Naive thymus-derived CD4-positive, alpha-beta T cell (primary cell): ENCODE measurements at regions not wholly inside any gene's neighbourhood (a gene's known extent, or its start where the extent isn't known, plus 50 kb on each side); places are given as distances from the start of the nearest gene placed in this dataset.
"Not testable (repeated sequence)": the region's sequence is repeated elsewhere in the genome, so short reads cannot be mapped to it uniquely, and the experiment has no call there.

ENCODE experiments used
- ATAC-seq: fragments of 150-1000 bp; cut with Tn5 transposase; 2 replicates; pipeline ENCODE4 v1.10.0; 2021; ENCODE audit warnings: mild to moderate bottlenecking, moderate library complexity
- CTCF ChIA-PET: fragments of 350-600 bp; sonication (Branson Sonifier 250); formaldehyde crosslinking; loops from one replicate; lab custom pipeline; 2021; ENCODE audit warnings: antibody characterized with exemption; lab: Charles Lee
- POLR2A ChIA-PET: fragments of 350-600 bp; sonication (Branson Sonifier 250); formaldehyde crosslinking; loops from one replicate; lab custom pipeline; 2021; ENCODE audit warnings: antibody characterized with exemption, inconsistent platforms; lab: Charles Lee
- DNase-seq, 9 donors: peaks; one replicate each; pipeline versions ENCODE4 v3.0.0 to v3.0.0-alpha.2; 2020 to 2022; ENCODE audit warnings: mixed read lengths in 1 of 9
- H3K27ac ChIP-seq: one replicate; pipeline ENCODE4 v1.7.0; 2013; ENCODE audit warnings: mild to moderate bottlenecking, low read depth, low read length, moderate library complexity
- H3K27me3 ChIP-seq, 2 donors: one replicate each; pipeline ENCODE4 v1.7.0; 2013; ENCODE audit warnings: low read length in 2 of 2, mild to moderate bottlenecking in 2 of 2, moderate library complexity in 2 of 2; ENCODE audit not compliant: control insufficient read depth in 2 of 2, insufficient read depth in 2 of 2
- H3K36me3 ChIP-seq, 3 experiments: 1 replicate in 2 of 3; 2 replicates in 1 of 3; pipeline ENCODE4 v1.7.0; 2013; ENCODE audit warnings: low read length in 3 of 3, mild to moderate bottlenecking in 3 of 3, moderate library complexity in 1 of 3; ENCODE audit not compliant: insufficient read depth in 3 of 3, control insufficient read depth in 2 of 3
- H3K4me1 ChIP-seq, 2 donors: one replicate each; pipeline ENCODE4 v1.7.0; 2013; ENCODE audit warnings: low read length in 2 of 2, mild to moderate bottlenecking in 2 of 2, moderate library complexity in 1 of 2; ENCODE audit not compliant: control insufficient read depth in 2 of 2, insufficient read depth in 2 of 2
- H3K4me3 ChIP-seq: 2 replicates; pipeline ENCODE4 v1.7.0; 2013; ENCODE audit warnings: mild to moderate bottlenecking, low read length
- H3K9me3 ChIP-seq, 3 experiments: 1 replicate in 2 of 3; 2 replicates in 1 of 3; pipeline ENCODE4 v1.7.0; 2013; ENCODE audit warnings: low read length in 3 of 3; ENCODE audit not compliant: control insufficient read depth in 2 of 3
- H3K27ac Mint-ChIP-seq, 9 donors: one replicate each; pipeline ENCODE4 v1.8.0; 2020 to 2022; ENCODE audit warnings: mixed read lengths in 9 of 9, mild to moderate bottlenecking in 8 of 9, moderate library complexity in 5 of 9, inconsistent platforms in 2 of 9
- H3K27me3 Mint-ChIP-seq, 5 donors: one replicate each; pipeline ENCODE4 v1.8.0; 2021 to 2022; ENCODE audit warnings: mixed read lengths in 5 of 5, mild to moderate bottlenecking in 1 of 5
- H3K36me3 Mint-ChIP-seq, 5 donors: one replicate each; pipeline ENCODE4 v1.8.0; 2020 to 2022; ENCODE audit warnings: mixed read lengths in 5 of 5, mild to moderate bottlenecking in 3 of 5, inconsistent platforms in 1 of 5
- H3K4me1 Mint-ChIP-seq, 7 donors: one replicate each; pipeline ENCODE4 v1.8.0; 2020 to 2022; ENCODE audit warnings: mixed read lengths in 7 of 7, mild to moderate bottlenecking in 3 of 7, inconsistent platforms in 1 of 7
- H3K4me3 Mint-ChIP-seq, 10 donors: one replicate each; pipeline ENCODE4 v1.8.0; 2020 to 2022; ENCODE audit warnings: mild to moderate bottlenecking in 10 of 10, mixed read lengths in 10 of 10, moderate library complexity in 6 of 10, inconsistent platforms in 2 of 10
- H3K9me3 Mint-ChIP-seq, 11 donors: one replicate each; pipeline ENCODE4 v1.8.0; 2020 to 2022; ENCODE audit warnings: mixed read lengths in 11 of 11, mild to moderate bottlenecking in 4 of 11, inconsistent platforms in 1 of 11, moderate library complexity in 1 of 11
- intact Hi-C, 2 donors: fragments of 100-400 bp; cut with micrococcal nuclease; formaldehyde crosslinking; loops; one replicate each; pipeline ENCODE4 v1.15.1; 2023

- H3K4me1 ChIP-seq, H3K27ac ChIP-seq, POLR2A ChIA-PET, H3K27me3 ChIP-seq, H3K36me3 Mint-ChIP-seq, intact Hi-C loops, H3K4me3 Mint-ChIP-seq, CTCF ChIA-PET, H3K27me3 Mint-ChIP-seq, H3K36me3 ChIP-seq, H3K4me1 Mint-ChIP-seq, DNase-seq, H3K27ac Mint-ChIP-seq, H3K4me3 ChIP-seq, ATAC-seq, H3K9me3 ChIP-seq: not testable (repeated sequence)
- H3K9me3 Mint-ChIP-seq: peaks cover 0 to 12% (median 0%) of the 10 kb centered on the region in 11 donors
These were observed 596.2 kb downstream of the CHSY3 start for GRCh38 chr5:130500495-130500894.

DNA sequence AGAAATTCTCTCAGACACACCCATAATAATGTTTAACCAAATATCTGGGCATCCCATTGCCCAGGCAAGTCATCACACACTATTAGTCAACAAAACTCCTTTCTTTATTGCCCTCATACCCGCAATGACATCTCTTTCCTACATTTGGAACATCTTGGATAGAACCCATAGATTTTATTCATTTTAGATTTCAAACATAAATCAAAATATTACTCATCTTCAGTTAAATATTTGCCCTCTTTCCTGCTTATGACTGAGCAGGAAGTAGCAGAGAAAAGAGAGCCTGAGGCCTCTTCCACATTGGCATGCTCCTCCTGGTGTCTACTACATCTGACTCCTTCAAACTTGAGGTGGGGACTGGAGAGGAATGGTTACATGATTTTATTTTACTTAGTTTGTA, 592.0 kb downstream of the CHSY3 start:
- no peak for ATAC-seq
- ChIA-PET POLR2A (no interaction called here), CTCF (no interaction called here)
- Mint-ChIP-seq H3K27ac (no peak overlapping the region), H3K4me1 (no peaks in the 10 kb centered on the region), H3K9me3 (peaks cover 0 to 16% (median 4%) of the 10 kb centered on the region in 11 donors), H3K27me3 (peaks cover 0 to 4% (median 0%) of the 10 kb centered on the region in 5 donors), H3K4me3 (no peak overlapping the region), H3K36me3 (no peaks in the 10 kb centered on the region)
- H3K4me1 ChIP-seq: no peaks in the 10 kb centered on the region
- H3K27ac ChIP-seq: no peak overlapping the region
- H3K27me3 ChIP-seq: no peaks in the 10 kb centered on the region
- intact Hi-C loops: no loop called here
- DNase-seq: no peak
- no peaks in the 10 kb centered on the region for H3K9me3 ChIP-seq
- no peak overlapping the region for H3K4me3 ChIP-seq
- no peaks in the 10 kb centered on the region for H3K36me3 ChIP-seq

- POLR2A ChIA-PET: no interaction called here
These were observed 584.0 kb downstream of the CHSY3 start for GRCh38 chr5:130488252-130488651.

GRCh38 chr5:130479045-130479804, 575.0 kb downstream of the CHSY3 start:
- Histone ChIP-seq H3K36me3 (no peaks in the 10 kb centered on the region), H3K27me3 (no peaks in the 10 kb centered on the region), H3K9me3 (peaks cover 0 to 6% (median 0%) of the 10 kb centered on the region in 3 experiments), H3K27ac (no peak overlapping the region), H3K4me1 (no peaks in the 10 kb centered on the region), H3K4me3 (no peak overlapping the region)
- POLR2A ChIA-PET: no interaction called here
- CTCF ChIA-PET: no interaction called here
- Mint-ChIP-seq H3K9me3 (peaks cover 0 to 30% (median 12%) of the 10 kb centered on the region in 11 donors), H3K4me3 (no peak overlapping the region), H3K27me3 (peaks cover 0 to 22% (median 5%) of the 10 kb centered on the region in 5 donors), H3K36me3 (no peaks in the 10 kb centered on the region), H3K4me1 (no peaks in the 10 kb centered on the region), H3K27ac (no peak overlapping the region)
- no peak for ATAC-seq
- no peak for DNase-seq
- intact Hi-C loops: no loop called here

More at GRCh38 chr5:130488252-130488651, 584.0 kb downstream of the CHSY3 start:
- intact Hi-C loops: no loop called here
- DNase-seq (no peak), ATAC-seq (no peak)
- H3K36me3 Mint-ChIP-seq: no peaks in the 10 kb centered on the region
- Histone ChIP-seq H3K27me3 (peaks cover 0 to 4% of the 10 kb centered on the region in 2 donors), H3K36me3 (no peaks in the 10 kb centered on the region), H3K27ac (no peak overlapping the region), H3K9me3 (no peaks in the 10 kb centered on the region), H3K4me3 (no peak overlapping the region), H3K4me1 (no peaks in the 10 kb centered on the region)
- H3K9me3 Mint-ChIP-seq: peaks cover 0 to 10% (median 1%) of the 10 kb centered on the region in 11 donors
- CTCF ChIA-PET: no interaction called here
- no peaks in the 10 kb centered on the region for H3K4me1 Mint-ChIP-seq
- H3K27ac Mint-ChIP-seq: no peak overlapping the region
- H3K4me3 Mint-ChIP-seq: no peak overlapping the region
- H3K27me3 Mint-ChIP-seq: peaks cover 0 to 15% (median 9%) of the 10 kb centered on the region in 5 donors

DNA sequence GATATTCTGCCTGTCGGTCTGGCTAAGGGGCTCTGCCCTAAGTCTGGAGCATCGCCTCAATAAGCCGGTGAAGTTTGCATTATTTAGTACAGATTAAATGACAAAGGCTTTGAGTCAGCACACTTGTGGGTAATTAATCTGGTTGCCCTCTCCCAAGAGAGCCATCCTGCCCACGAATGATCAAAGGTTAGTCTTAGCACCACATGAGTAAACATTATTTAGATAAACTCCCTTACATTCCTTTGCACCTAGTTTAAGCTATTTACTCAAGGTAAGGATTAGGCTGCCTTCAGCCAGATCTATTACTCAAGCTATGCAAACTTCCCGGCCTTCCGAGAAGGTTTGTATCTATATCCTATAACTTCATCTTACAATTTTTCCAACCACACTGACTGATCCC, 572.1 kb downstream of the CHSY3 start:
- no peaks in the 10 kb centered on the region for H3K36me3 Mint-ChIP-seq
- Histone ChIP-seq H3K27ac (no peak overlapping the region), H3K4me3 (no peak overlapping the region), H3K27me3 (no peaks in the 10 kb centered on the region), H3K9me3 (peaks cover 0 to 6% (median 0%) of the 10 kb centered on the region in 3 experiments), H3K36me3 (no peaks in the 10 kb centered on the region), H3K4me1 (no peaks in the 10 kb centered on the region)
- CTCF ChIA-PET: no interaction called here
- no peak overlapping the region for H3K27ac Mint-ChIP-seq
- H3K4me1 Mint-ChIP-seq: no peaks in the 10 kb centered on the region
- no peak for ATAC-seq
- peaks cover 0 to 40% (median 12%) of the 10 kb centered on the region in 11 donors for H3K9me3 Mint-ChIP-seq
- intact Hi-C loops: no loop called here
- POLR2A ChIA-PET: no interaction called here
- H3K4me3 Mint-ChIP-seq: no peak overlapping the region
- DNase-seq: no peak
- H3K27me3 Mint-ChIP-seq: peaks cover 0 to 19% (median 0%) of the 10 kb centered on the region in 5 donors

DNA sequence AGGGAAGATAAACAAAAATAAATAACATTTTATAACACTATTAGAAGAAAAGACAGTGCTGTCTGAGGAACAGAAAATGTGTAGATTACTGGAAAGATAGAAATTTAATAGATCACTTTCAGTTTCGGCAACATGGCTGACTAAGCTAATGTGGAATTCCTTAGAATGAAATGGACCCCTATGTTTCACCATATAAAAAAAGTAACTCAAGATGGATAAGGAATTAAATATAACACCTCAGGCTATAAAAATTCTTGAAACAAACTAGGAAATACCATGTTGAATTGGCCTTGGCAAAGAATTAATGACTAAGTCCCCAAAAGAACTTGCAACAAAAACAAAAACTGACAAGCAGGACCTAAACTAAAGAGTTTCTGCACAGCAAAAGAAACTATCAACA, 558.3 kb downstream of the CHSY3 start:
- H3K36me3 ChIP-seq: no peaks in the 10 kb centered on the region
- Mint-ChIP-seq H3K27ac (no peak overlapping the region), H3K9me3 (peaks cover 0 to 19% (median 6%) of the 10 kb centered on the region in 11 donors), H3K4me3 (no peak overlapping the region), H3K36me3 (no peaks in the 10 kb centered on the region), H3K27me3 (peaks cover 0 to 11% (median 5%) of the 10 kb centered on the region in 5 donors), H3K4me1 (no peaks in the 10 kb centered on the region)
- H3K27ac ChIP-seq: no peak overlapping the region
- ChIA-PET POLR2A (no interaction called here), CTCF (no interaction called here)
- peaks cover 0 to 5% (median 0%) of the 10 kb centered on the region in 3 experiments for H3K9me3 ChIP-seq
- no peaks in the 10 kb centered on the region for H3K27me3 ChIP-seq
- no peak for DNase-seq
- ATAC-seq: no peak
- H3K4me1 ChIP-seq: no peaks in the 10 kb centered on the region
- H3K4me3 ChIP-seq: no peak overlapping the region
- intact Hi-C loops: no loop called here

DNA sequence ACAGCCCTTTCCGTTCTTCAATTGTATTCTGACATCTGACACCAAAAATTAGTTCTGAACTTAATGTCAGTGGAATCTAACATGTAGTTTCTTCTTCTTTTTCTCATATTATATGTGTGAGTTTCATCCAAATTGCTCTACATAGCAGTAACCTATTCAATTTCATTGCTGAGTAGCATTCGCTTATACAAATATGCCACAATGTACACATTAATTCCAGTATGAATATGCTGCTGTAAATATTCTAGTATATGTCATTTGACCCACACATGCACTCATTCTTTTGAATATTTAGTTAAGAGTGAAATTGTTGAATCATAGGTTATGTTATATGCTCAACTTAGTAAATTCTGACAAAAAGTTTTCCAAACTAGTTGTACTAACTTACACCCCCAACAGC, 550.9 kb downstream of the CHSY3 start:
- ChIA-PET CTCF (no interaction called here), POLR2A (no interaction called here)
- H3K4me3 ChIP-seq: no peak overlapping the region
- no peaks in the 10 kb centered on the region for H3K27me3 ChIP-seq
- peaks cover 0 to 5% (median 0%) of the 10 kb centered on the region in 3 experiments for H3K9me3 ChIP-seq
- no peak for DNase-seq
- no peaks in the 10 kb centered on the region for H3K4me1 ChIP-seq
- peaks cover 9 to 39% (median 14%) of the 10 kb centered on the region in 11 donors for H3K9me3 Mint-ChIP-seq
- no peak overlapping the region for H3K27ac Mint-ChIP-seq
- no peaks in the 10 kb centered on the region for H3K27me3 Mint-ChIP-seq
- peaks cover 0 to 7% (median 0%) of the 10 kb centered on the region in 5 donors for H3K36me3 Mint-ChIP-seq
- no peak for ATAC-seq
- intact Hi-C loops: no loop called here
- H3K4me1 Mint-ChIP-seq: no peaks in the 10 kb centered on the region
- H3K36me3 ChIP-seq: no peaks in the 10 kb centered on the region
- no peak overlapping the region for H3K4me3 Mint-ChIP-seq
- H3K27ac ChIP-seq: no peak overlapping the region
